Esophagus squamous epithelium (tissue), 4 donors: ENCODE measurements at regions not wholly inside any gene's neighbourhood (a gene's known extent, or its start where the extent isn't known, plus 50 kb on each side); places are given as distances from the start of the nearest gene placed in this dataset.

Experiments used
- CTCF ChIP-seq, 6 experiments: fragments of 450-650 bp in 4 of 6; fragments of 200-600 bp in 2 of 6; sonication (generic) in 2 of 6; IDR thresholded peaks; one replicate each; pipeline ENCODE4 v1.5.1; 2016 to 2019; ENCODE audit warnings: antibody characterized with exemption in 6 of 6, mild to moderate bottlenecking in 4 of 6, moderate library complexity in 4 of 6
- POLR2A ChIP-seq, 4 donors: fragments of 450-650 bp; IDR thresholded peaks; one replicate each; pipeline ENCODE4 v1.6.1; 2017; ENCODE audit warnings: antibody characterized with exemption in 4 of 4, mild to moderate bottlenecking in 4 of 4, moderate library complexity in 3 of 4

- no peak for TF ChIP-seq CTCF (IDR thresholded peaks at IDR 0.05)
- no peak for TF ChIP-seq POLR2A (IDR thresholded peaks at IDR 0.05)
Observed at GRCh38 chrX:13370713-13371112, 50.9 kb upstream of the ATXN3L start.
